Activated naive CD4-positive, alpha-beta T cell treated with anti-CD3 and anti-CD28 coated beads, Interleukin-2, amount 10 ng/mL, durations not matched to agents 7 days and 5 days (primary cell): ENCODE measurements at regions not wholly inside any gene's neighbourhood (a gene's known extent, or its start where the extent isn't known, plus 50 kb on each side); places are given as distances from the start of the nearest gene placed in this dataset.

Experiments used
- CTCF ChIA-PET: fragments of 350-600 bp; sonication (Branson Sonifier 250); formaldehyde crosslinking; loops from one replicate; lab custom pipeline; 2021; ENCODE audit warnings: antibody characterized with exemption; lab: Charles Lee
- DNase-seq: peaks from one replicate; pipeline ENCODE4 v3.0.0-alpha.2; 2020
- H3K27ac Mint-ChIP-seq: one replicate; pipeline ENCODE4 v1.8.0; 2021; ENCODE audit warnings: mild to moderate bottlenecking, moderate library complexity, mixed read lengths
- H3K27me3 Mint-ChIP-seq: one replicate; pipeline ENCODE4 v1.8.0; 2021; ENCODE audit warnings: mild to moderate bottlenecking, mixed read lengths
- H3K36me3 Mint-ChIP-seq: one replicate; pipeline ENCODE4 v1.8.0; 2021; ENCODE audit warnings: mixed read lengths
- H3K4me1 Mint-ChIP-seq: one replicate; pipeline ENCODE4 v1.8.0; 2021; ENCODE audit warnings: mixed read lengths
- H3K4me3 Mint-ChIP-seq: one replicate; pipeline ENCODE4 v1.8.0; 2021; ENCODE audit warnings: mild to moderate bottlenecking, moderate library complexity, mixed read lengths
- H3K9me3 Mint-ChIP-seq: one replicate; pipeline ENCODE4 v1.8.0; 2021; ENCODE audit warnings: mixed read lengths

DNA sequence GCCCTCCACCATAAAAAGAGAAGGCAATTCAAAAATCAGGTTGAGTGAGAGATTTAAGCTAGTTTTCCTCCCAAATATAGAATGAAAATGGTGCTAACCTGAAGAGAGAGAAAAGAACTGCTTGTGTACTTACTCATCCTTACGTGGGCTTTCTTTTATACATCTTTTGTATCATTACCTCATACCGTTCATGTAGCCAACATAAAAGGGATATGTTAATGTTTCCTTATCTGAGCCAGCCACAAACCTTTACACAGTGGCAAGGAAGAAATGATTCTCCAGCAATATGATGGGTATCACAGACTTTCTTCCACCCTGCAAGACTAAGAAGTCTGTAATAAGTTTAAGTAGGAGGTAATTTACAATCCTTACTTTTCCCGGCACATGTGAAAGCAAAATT lies 600.8 kb upstream of the ZNF385D start:
- Mint-ChIP-seq H3K36me3 (no peaks in the 10 kb centered on the region), H3K4me3 (no peak overlapping the region), H3K4me1 (no peaks in the 10 kb centered on the region), H3K27me3 (no peaks in the 10 kb centered on the region), H3K9me3 (peaks cover under 1% of the 10 kb centered on the region), H3K27ac (no peak overlapping the region)
- no peak for DNase-seq
- CTCF ChIA-PET = no interaction called here

DNA sequence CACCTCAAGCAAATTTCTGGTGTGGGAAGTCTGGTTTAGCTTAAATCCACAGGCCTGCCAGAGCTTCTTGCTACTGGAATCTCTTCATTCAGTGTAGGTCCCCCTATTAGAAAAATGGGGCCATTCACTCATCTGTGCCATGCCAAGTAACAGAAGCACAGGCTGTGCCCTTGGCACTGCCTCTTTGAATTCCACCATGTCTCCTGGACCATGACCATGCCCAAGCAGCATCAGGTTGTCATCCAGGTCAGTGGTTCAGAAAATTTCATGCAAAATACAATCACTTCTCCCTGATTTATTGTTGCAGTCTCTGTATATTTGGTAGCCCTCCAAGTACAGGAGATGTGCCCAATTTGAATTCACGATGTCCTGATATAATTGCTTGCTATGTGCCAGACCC lies 602.1 kb upstream of the ZNF385D start:
- CTCF ChIA-PET = no interaction called here
- no peaks in the 10 kb centered on the region for H3K9me3 Mint-ChIP-seq
- H3K4me3 Mint-ChIP-seq = no peak overlapping the region
- no peaks in the 10 kb centered on the region for H3K4me1 Mint-ChIP-seq
- DNase-seq = no peak
- no peaks in the 10 kb centered on the region for H3K27me3 Mint-ChIP-seq
- H3K36me3 Mint-ChIP-seq = no peaks in the 10 kb centered on the region
- no peak overlapping the region for H3K27ac Mint-ChIP-seq

DNA sequence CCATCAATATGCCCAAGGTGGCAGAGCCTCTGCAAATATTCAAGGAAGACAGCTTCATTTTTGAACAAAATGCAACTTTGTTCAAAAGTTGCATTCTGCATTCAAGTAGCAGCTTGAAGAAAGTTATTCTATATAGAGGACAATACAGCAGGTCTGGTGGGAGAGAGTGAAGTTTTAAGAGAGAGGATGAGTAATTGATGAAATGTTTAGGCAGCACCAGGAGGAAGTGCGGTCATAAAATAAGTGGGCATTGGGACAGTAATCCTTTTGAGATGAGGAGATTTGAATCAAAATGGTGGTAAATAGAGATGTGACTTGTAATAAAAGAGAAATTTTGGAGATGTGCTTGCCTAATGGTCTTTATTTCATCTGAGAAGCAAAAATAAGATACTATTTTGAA lies 607.3 kb upstream of the ZNF385D start:
- CTCF ChIA-PET = no interaction called here
- Mint-ChIP-seq H3K36me3 (no peaks in the 10 kb centered on the region), H3K4me3 (no peak overlapping the region)

GRCh38 chr3:22360164-22360563 lies 609.2 kb upstream of the ZNF385D start:
- H3K4me1 Mint-ChIP-seq = no peaks in the 10 kb centered on the region
- H3K4me3 Mint-ChIP-seq = no peak overlapping the region
- no peaks in the 10 kb centered on the region for H3K9me3 Mint-ChIP-seq
- DNase-seq = no peak
- CTCF ChIA-PET = no interaction called here
- H3K36me3 Mint-ChIP-seq = no peaks in the 10 kb centered on the region
- no peaks in the 10 kb centered on the region for H3K27me3 Mint-ChIP-seq
- H3K27ac Mint-ChIP-seq = no peak overlapping the region

More for the DNA sequence above, 607.3 kb upstream of the ZNF385D start:
- H3K9me3 Mint-ChIP-seq = no peaks in the 10 kb centered on the region
- H3K4me1 Mint-ChIP-seq = no peaks in the 10 kb centered on the region
- DNase-seq = no peak
- H3K27ac Mint-ChIP-seq = no peak overlapping the region
- H3K27me3 Mint-ChIP-seq = no peaks in the 10 kb centered on the region

GRCh38 chr3:22360970-22361369 lies 610.0 kb upstream of the ZNF385D start:
- H3K4me1 Mint-ChIP-seq = no peaks in the 10 kb centered on the region
- no peaks in the 10 kb centered on the region for H3K36me3 Mint-ChIP-seq
- H3K4me3 Mint-ChIP-seq = no peak overlapping the region
- no peak overlapping the region for H3K27ac Mint-ChIP-seq
- H3K27me3 Mint-ChIP-seq = no peaks in the 10 kb centered on the region
- no peak for DNase-seq
- no peaks in the 10 kb centered on the region for H3K9me3 Mint-ChIP-seq
- CTCF ChIA-PET = no interaction called here

DNA sequence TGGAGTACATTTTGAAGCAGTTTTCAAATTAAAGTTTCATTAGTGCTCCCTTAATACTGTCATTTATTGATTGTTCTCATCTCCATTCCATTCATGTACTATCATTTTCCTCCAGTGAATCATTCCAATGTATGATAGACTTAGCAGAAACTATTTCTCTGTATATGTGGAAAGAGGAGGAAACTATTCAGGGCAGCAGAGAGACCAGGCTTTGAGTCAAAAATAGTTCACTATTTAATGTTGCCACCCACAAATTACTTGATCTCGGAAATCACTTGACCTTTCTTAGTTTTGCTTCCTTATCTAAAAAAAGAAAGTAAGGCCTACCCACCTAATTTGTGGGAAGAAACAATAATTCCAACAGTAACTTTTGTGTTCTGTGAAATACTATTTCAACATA lies 610.5 kb upstream of the ZNF385D start:
- no peaks in the 10 kb centered on the region for H3K9me3 Mint-ChIP-seq
- no peaks in the 10 kb centered on the region for H3K36me3 Mint-ChIP-seq
- no peaks in the 10 kb centered on the region for H3K4me1 Mint-ChIP-seq
- no peak for DNase-seq
- no peak overlapping the region for H3K4me3 Mint-ChIP-seq
- CTCF ChIA-PET = no interaction called here
- no peak overlapping the region for H3K27ac Mint-ChIP-seq
- H3K27me3 Mint-ChIP-seq = no peaks in the 10 kb centered on the region

DNA sequence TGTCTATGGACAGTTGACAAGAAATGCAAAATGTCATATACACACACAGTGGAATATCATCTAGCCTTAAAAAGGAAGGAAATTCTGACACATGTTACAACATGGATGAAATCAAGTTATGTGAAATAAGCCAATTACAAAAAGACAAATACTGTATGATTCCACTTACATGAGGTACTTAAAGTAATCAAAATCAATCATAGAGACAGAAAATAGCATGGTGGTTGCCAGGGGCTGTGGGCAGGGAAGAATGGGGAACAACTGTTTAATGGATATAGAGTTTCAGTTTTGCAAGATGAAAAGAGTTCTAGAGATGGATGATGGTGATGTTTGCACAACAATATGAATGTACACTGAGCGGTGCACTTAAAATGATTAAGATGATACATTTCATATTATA lies 613.8 kb upstream of the ZNF385D start:
- Mint-ChIP-seq H3K9me3 (no peaks in the 10 kb centered on the region), H3K36me3 (no peaks in the 10 kb centered on the region), H3K4me3 (no peak overlapping the region), H3K27me3 (no peaks in the 10 kb centered on the region), H3K27ac (no peak overlapping the region), H3K4me1 (no peaks in the 10 kb centered on the region)
- no peak for DNase-seq
- CTCF ChIA-PET = no interaction called here

- DNase-seq = no peak
- Mint-ChIP-seq H3K9me3 (no peaks in the 10 kb centered on the region), H3K4me1 (no peaks in the 10 kb centered on the region), H3K27me3 (peaks cover 9% of the 10 kb centered on the region), H3K4me3 (no peak overlapping the region), H3K27ac (no peak overlapping the region), H3K36me3 (no peaks in the 10 kb centered on the region)
- CTCF ChIA-PET = no interaction called here
These were observed 615.8 kb upstream of the ZNF385D start for GRCh38 chr3:22366781-22367180.

GRCh38 chr3:22371036-22371435 lies 620.0 kb upstream of the ZNF385D start:
- Mint-ChIP-seq H3K4me1 (peaks cover 2% of the 10 kb centered on the region), H3K4me3 (no peak overlapping the region), H3K27me3 (peaks cover 25% of the 10 kb centered on the region), H3K36me3 (no peaks in the 10 kb centered on the region), H3K9me3 (no peaks in the 10 kb centered on the region), H3K27ac (no peak overlapping the region)
- DNase-seq = no peak
- CTCF ChIA-PET = no interaction called here

DNA sequence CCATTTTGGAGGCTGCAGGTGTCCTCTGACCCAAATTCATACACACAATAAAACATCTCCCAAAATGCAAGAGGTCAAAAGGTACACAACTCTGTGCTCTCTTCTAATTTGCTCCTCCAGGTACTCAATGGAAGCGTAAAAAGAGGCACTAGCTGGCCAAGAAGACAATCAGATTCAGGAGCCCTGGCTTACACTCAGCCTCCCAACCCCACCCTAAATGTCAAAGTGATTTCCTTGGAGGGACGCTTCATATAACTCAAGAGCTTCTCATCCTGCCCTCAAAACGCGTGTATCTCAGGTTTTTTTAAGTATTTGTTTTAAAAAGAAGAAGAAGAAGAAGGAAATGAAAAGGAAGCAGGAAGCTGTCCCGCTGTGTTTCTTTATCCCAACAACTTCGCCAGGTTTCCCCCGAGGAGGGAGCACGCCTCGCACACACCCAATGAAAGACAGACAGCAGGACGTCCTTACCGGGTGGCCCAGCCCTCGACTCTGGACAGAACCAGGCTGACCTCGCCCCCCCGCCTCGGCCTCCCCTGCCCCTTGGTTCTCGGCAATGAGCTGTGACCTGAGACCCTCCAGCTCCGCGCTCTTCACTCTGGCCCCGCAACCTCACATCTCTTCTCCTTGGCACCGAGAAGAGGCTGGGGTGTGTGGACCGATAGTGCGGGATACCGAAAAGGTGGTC lies 620.7 kb upstream of the ZNF385D start:
- no peak for DNase-seq
- Mint-ChIP-seq H3K36me3 (no peaks in the 10 kb centered on the region), H3K9me3 (no peaks in the 10 kb centered on the region), H3K27me3 (peaks cover 25% of the 10 kb centered on the region), H3K4me1 (peaks cover 2% of the 10 kb centered on the region), H3K4me3 (no peak overlapping the region), H3K27ac (no peak overlapping the region)
- CTCF ChIA-PET = no interaction called here

GRCh38 chr3:22372292-22373062 lies 621.5 kb upstream of the ZNF385D start:
- Mint-ChIP-seq H3K9me3 (no peaks in the 10 kb centered on the region), H3K27ac (no peak overlapping the region), H3K4me1 (peaks cover 2% of the 10 kb centered on the region), H3K27me3 (peaks cover 25% of the 10 kb centered on the region), H3K4me3 (no peak overlapping the region), H3K36me3 (no peaks in the 10 kb centered on the region)
- CTCF ChIA-PET = interaction anchor here (0.6 kb wide), 1 partner anchor 11 kb away, joined by 3 read pairs; no protein-coding TSS in a partner anchor
- DNase-seq = no peak

DNA sequence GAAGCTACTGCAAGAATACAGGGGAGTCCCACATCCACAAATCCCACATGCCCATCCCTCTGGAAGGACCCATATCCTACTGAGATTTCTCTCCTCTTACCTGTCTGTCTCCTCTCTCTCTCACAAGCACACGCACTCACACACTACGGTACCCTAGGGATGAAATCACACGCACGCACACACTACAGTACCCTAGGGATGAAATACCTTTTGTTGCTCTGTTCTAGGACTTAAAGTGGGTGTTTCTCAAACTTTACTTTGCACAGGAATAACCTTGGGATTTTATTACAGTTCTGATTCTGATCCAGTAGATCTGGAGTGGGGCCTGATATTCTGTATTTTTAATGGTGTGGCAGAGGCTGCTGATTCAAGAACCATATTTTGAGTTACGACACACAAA lies 622.2 kb upstream of the ZNF385D start:
- no peaks in the 10 kb centered on the region for H3K36me3 Mint-ChIP-seq
- CTCF ChIA-PET = interaction anchor here (0.6 kb wide), 1 partner anchor 10 kb away, joined by 3 read pairs; no protein-coding TSS in a partner anchor
- H3K4me3 Mint-ChIP-seq = no peak overlapping the region
- H3K27me3 Mint-ChIP-seq = peaks cover 25% of the 10 kb centered on the region
- no peaks in the 10 kb centered on the region for H3K9me3 Mint-ChIP-seq
- no peak for DNase-seq
- H3K4me1 Mint-ChIP-seq = peaks cover 2% of the 10 kb centered on the region
- H3K27ac Mint-ChIP-seq = no peak overlapping the region

GRCh38 chr3:22373827-22374226 lies 622.8 kb upstream of the ZNF385D start:
- H3K27ac Mint-ChIP-seq = no peak overlapping the region
- CTCF ChIA-PET = no interaction called here
- no peaks in the 10 kb centered on the region for H3K9me3 Mint-ChIP-seq
- no peaks in the 10 kb centered on the region for H3K36me3 Mint-ChIP-seq
- H3K27me3 Mint-ChIP-seq = peaks cover 25% of the 10 kb centered on the region
- peaks cover 2% of the 10 kb centered on the region for H3K4me1 Mint-ChIP-seq
- DNase-seq = no peak
- no peak overlapping the region for H3K4me3 Mint-ChIP-seq

DNA sequence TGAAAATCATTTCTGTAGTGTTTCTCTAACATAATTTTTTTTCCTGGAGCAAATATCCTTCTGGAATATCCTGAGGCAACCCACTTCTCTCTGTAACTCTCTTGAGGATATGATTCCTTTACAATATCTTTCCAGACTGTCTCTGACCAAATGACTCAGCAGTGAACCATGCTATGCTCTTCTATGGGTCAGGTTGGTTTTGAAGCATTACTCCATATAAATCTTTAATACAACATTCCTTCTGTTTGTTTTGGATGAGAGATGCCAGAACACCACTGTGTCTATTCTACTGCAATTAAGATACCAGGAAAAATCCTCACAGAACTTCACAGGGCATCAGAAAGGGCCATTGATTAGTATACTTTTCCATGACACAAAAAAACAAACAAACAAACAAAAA lies 626.4 kb upstream of the ZNF385D start:
- Mint-ChIP-seq H3K4me3 (no peak overlapping the region), H3K4me1 (peaks cover 2% of the 10 kb centered on the region), H3K36me3 (no peaks in the 10 kb centered on the region), H3K27me3 (peaks cover 9% of the 10 kb centered on the region), H3K27ac (no peak overlapping the region), H3K9me3 (no peaks in the 10 kb centered on the region)
- DNase-seq = no peak
- CTCF ChIA-PET = no interaction called here

DNA sequence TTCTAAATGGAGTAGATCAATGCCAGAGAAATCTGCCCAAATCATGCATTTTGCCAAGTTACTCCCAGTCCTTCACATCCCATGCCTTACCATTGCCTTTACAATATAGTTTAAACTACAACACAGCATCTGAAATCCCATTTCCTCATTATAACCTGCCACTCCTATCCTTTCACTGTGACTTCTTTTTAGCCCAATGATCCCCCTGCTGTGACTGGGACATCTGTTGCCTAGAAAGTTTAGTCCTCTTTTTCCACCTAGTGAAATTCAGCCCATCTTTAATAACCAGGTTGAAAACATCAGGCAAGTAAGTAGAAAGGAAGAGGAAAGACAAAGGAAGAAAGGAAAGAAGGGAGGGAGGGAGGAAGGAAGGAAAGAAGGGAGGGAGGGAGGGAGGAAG lies 627.9 kb upstream of the ZNF385D start:
- H3K36me3 Mint-ChIP-seq = no peaks in the 10 kb centered on the region
- no peaks in the 10 kb centered on the region for H3K9me3 Mint-ChIP-seq
- CTCF ChIA-PET = no interaction called here
- no peak overlapping the region for H3K27ac Mint-ChIP-seq
- no peaks in the 10 kb centered on the region for H3K27me3 Mint-ChIP-seq
- no peak overlapping the region for H3K4me3 Mint-ChIP-seq
- H3K4me1 Mint-ChIP-seq = no peaks in the 10 kb centered on the region
- DNase-seq = no peak
